IPS-NIHi7 (cell line): ENCODE measurements at regions not wholly inside any gene's neighbourhood (a gene's known extent, or its start where the extent isn't known, plus 50 kb on each side); places are given as distances from the start of the nearest gene placed in this dataset.
A peak's percentile ranks its signal among the peaks of the same experiment; 100 is the strongest.

Experiments
- DNase-seq: peaks from one replicate; pipeline ENCODE4 v3.0.0; 2012; ENCODE audit warnings: mixed read lengths; ENCODE audit errors: extremely low spot score

DNA sequence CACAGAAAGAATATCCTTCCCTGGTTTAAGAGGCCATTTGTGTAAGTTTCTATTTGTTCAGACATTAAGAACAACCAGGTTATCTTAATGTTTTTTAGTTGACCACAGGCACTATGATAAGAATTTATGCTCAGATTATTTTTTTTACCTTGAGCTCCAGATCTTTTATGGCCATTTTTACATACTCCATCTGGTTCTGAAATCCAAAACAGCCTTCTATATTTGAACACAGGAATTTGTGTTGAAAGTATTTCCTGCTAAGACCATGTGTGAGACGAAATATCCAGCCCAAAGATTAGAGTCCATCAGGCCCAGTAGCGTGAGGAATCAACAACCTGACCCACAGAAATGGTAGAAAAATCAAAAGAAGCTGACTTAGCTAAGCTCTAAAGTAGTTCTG is 569.9 kb upstream of the FAT3 start:
- DNase-seq: no peak

GRCh38 chr11:91653079-91653754 is 571.4 kb upstream of the FAT3 start:
- no peak for DNase-seq

GRCh38 chr11:91650802-91651201 is 573.8 kb upstream of the FAT3 start:
- no peak for DNase-seq

GRCh38 chr11:91641153-91641552 is 583.5 kb upstream of the FAT3 start:
- DNase-seq: no peak

GRCh38 chr11:91639359-91639758 is 585.3 kb upstream of the FAT3 start:
- DNase-seq: no peak

- no peak for DNase-seq
Observed at GRCh38 chr11:91630916-91631673, 593.5 kb upstream of the FAT3 start.

GRCh38 chr11:91625495-91625894 is 599.1 kb upstream of the FAT3 start:
- no peak for DNase-seq

DNA sequence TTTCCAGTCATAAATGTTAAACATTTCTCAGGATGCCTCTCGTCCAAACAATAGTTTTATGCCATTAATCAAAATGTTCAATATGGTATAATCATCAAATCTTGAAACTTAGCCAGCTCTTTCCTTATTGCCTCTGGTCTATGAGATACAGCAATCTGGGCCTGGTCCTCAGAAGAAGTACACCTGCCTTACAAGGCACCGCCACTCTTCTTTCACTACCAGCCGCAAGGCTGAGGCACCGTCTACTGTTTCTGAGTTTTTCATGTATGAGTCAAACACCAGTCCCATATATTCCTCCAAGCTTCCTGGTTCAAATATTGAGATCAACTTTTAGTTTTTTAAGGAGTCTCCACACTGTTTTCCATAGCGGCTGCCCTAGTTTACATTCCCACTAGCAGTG is 600.6 kb upstream of the FAT3 start:
- DNase-seq: no peak

GRCh38 chr11:91608677-91609076 is 615.9 kb upstream of the FAT3 start:
- DNase-seq: no peak

DNA sequence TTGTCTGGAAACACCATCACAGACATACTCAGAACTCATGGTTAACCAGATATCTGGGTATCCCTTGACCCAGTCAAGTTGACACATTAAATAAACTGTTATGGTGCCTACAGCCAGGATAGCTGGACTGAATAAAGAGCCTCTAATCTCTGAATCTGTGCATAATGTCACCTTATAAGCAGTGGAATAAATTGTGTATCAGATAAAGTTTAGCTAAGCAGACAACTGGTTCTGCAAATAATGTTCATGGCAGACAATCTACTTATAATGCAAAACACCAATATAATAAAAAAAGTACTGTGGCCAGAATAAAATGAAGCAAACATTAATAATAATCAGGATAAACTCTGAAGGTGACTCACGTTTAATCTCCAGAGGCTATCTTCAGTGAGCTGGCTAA is 628.5 kb upstream of the FAT3 start:
- no peak for DNase-seq

GRCh38 chr11:91591021-91591420 is 633.6 kb upstream of the FAT3 start:
- DNase-seq: no peak

DNA sequence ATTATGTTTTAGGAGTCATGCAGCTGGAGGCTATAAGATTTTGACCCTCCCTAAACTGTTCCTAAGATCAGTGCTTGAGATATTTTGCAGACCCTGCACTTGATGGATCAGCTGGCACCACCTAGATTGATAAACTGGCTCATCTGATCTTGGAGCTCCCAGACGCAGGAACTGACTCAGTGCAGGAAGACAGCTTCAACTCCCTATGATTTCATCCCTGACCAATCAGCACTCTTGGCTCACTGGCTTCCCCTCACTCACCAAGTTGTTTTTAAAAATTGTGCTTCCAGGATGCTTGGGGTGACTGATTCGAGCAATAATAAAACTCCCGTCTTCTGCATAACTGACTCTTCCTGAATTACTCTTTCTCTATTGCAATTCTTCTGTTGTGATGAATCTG is 637.5 kb upstream of the FAT3 start:
- no peak for DNase-seq

- DNase-seq: no peak
Observed at GRCh38 chr11:91585035-91585801, 639.4 kb upstream of the FAT3 start.

GRCh38 chr11:91563176-91563575 is 661.4 kb upstream of the FAT3 start:
- DNase-seq: no peak

DNA sequence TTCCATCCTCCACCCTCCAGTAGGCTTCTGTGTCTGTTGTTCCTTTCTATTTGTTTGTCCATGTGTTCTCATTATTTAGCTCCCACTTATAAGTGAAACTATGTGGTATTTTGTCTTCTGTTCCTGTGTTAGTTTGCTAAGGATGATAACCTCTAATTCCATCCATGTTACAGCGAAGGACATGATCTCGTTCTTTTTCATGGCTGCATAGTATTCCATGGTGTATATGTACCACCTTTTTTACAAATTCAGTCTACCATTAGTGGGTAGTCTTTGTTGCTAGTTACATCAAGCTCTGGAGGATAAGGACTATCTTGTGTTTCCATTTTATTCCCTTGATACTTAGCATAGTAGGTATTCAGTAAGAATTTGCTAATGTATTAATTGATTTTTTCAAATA is 664.2 kb upstream of the FAT3 start:
- DNase-seq: no peak

- no peak for DNase-seq
Observed at GRCh38 chr11:91538065-91538464, 686.6 kb upstream of the FAT3 start.

DNA sequence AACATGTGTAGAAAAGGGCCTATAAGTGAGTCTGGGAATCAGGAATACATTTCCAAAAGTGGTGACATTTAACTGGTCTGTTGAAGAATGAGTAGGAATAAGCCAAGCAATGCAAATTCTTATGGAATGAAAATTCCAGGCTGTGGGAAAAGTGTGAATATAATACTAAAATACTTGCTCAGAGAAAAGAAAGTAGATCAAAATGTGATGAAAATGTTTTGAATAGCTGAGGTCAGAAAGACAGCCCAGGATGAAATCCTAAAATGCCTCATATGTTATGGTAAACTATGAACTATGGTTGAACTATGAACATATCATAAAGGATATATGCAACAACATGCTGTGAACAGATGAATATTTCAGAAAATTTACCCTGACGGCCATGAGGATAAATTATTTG is 688.3 kb upstream of the FAT3 start:
- DNase-seq: no peak

DNA sequence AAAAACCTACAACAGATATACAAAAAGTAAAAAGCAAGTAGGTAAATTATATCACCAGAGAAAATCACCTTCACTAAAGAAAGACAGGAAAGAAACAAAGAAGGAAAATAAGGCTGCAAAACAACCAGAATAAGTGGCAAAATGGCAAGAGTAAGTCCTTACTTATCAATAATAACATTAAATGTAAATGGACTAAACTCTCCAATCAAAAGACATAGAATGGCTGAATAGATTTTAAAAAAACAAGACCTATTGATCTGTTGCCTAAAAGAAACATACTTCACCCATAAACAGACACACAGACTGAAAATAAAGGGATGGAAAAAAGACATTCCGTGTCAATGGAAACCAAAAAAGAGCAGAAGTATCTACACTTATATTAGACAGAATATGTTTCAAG is 695.7 kb upstream of the FAT3 start:
- DNase-seq: no peak

DNA sequence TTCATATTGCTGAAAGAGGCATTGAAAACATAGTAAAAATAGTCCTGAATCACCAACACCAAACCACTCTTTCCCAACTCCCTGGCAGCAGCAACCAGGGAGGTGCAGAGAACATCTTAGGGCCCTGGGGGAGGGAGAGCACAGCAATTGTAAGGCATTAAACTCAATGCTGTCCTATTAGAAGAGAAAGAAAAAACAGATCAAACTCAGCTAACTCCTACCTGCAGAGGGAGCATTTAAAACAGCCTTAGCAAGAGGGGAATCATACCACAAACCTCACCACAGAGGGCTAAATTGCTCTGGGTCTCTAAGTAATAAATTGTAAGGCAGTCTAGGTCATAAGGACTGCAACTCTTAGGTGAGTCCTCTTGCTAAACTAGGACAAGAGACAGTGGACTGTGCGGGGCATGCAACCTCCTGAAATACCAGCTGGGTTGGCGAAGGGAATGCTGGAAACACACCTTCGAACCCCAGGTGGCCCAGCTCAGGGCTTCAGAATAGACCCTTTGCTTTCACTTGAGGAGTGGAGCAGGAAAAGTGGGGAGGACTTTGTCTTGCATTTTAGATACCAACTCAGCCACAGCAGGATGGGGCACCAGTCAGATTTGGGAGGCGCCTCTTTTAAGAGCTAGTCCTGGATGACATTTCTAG is 697.1 kb upstream of the FAT3 start:
- DNase-seq: peak; percentile 9

DNA sequence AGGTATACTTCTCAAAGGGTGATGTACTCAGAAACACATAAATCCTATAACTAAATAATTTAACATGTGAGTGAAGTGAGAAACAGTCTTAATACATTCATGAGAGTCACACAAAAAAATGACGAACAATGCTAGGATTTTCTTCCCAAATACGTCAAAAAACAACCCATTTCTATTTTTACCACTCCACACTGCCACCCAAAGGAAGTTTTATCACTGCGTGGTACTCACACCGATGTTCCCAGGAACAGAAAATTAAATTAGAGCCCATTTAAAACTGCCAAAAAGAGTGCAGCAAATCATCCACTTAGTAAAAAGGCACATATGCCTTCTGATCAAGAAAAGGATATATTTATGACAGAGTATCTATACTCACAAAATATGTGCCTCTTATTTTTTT is 710.9 kb upstream of the FAT3 start:
- peak; percentile 15 for DNase-seq

DNA sequence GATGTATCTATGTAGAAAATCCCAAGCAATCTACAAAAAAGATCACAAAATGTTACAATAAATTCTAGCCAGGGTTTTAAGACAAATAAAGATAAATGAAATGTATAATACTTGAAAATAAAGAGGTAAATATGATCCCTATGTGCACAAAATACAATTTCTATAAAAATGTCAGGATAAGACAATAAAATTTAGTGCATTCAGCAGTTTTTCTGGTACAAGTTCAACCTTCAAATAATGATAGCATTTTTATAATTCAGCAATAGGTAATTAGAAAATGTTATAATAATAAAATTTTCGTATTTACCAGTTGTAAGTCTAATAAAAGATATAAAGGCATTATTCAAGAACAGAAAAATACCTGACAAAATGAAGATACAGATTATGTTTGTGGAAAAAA is 726.8 kb upstream of the FAT3 start:
- no peak for DNase-seq

- no peak for DNase-seq
Observed at GRCh38 chr11:91495837-91496236, 728.8 kb upstream of the FAT3 start.
